ENCODE measurements at regions not wholly inside any gene's neighbourhood (a gene's known extent, or its start where the extent isn't known, plus 50 kb on each side); places are given as distances from the start of the nearest gene placed in this dataset.
"Not testable (repeated sequence)": the region's sequence is repeated elsewhere in the genome, so short reads cannot be mapped to it uniquely, and the experiment has no call there.

DNA sequence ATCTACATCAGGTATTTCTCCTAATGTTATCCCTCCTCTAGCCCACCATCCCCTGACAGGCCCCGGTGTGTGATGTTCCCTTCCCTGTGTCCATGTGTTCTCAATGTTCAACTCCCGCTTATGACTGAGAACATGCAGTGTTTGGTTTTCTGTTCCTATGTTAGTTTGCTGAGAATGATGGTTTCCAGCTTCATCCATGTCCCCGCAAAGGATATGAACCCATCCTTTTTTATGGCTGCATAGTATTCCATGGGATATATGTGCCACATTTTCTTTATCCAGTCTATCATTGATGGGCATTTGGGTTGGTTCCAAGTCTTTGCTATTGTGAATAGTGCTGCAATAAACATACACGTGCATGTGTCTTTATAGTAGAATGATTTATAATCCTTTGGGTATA, 68.1 kb upstream of the RGS7 start:
- H2AK5ac ChIP-seq (ENCODE audit: low read depth, low read length); in situ Hi-C loops (cut with MboI; ENCODE audit: low sequenced_read_pairs); DNase-seq; H3K4me1 ChIP-seq (ENCODE audit: control insufficient read depth, insufficient read depth, low read length); H3K23ac ChIP-seq (ENCODE audit: low read depth, low read length); CTCF ChIA-PET; H3K9me1 ChIP-seq (ENCODE audit: insufficient read depth, low read length); H4K91ac ChIP-seq (ENCODE audit: insufficient read depth, low read depth, low read length); H2BK20ac ChIP-seq (ENCODE audit: low read depth, low read length); H3K36me3 ChIP-seq (ENCODE audit: control insufficient read depth, insufficient read depth, low read length); H3K4ac ChIP-seq (ENCODE audit: low read depth, low read length); H2BK5ac ChIP-seq (ENCODE audit: low read depth, low read length, poor library complexity, severe bottlenecking); POLR2A ChIA-PET (ENCODE audit: unreplicated experiment); H3K14ac ChIP-seq (replicated peaks; ENCODE audit: low read depth, low read length); H3K9me3 ChIP-seq (ENCODE audit: control insufficient read depth, insufficient read depth, low read length); H2BK120ac ChIP-seq (ENCODE audit: low read depth, low read length); H3K27ac ChIP-seq (ENCODE audit: insufficient read depth, low read length); ATAC-seq (ENCODE audit: low read depth); H3K4me3 ChIP-seq (ENCODE audit: insufficient read depth, low read depth, low read length); H3K56ac ChIP-seq (ENCODE audit: extremely low read depth, insufficient read depth, low read length); dilution Hi-C loops (cut with HindIII; ENCODE audit: low sequenced_read_pairs, unreplicated experiment); H3K9ac ChIP-seq (ENCODE audit: low read depth, low read length); H4K8ac ChIP-seq (ENCODE audit: low read depth in 2 of 2, low read length in 2 of 2); H4K5ac ChIP-seq (ENCODE audit: low read depth, low read length); intact Hi-C loops (cut with micrococcal nuclease); BruUV-seq (replicated peaks); H3K18ac ChIP-seq (ENCODE audit: low read depth, low read length); H3K79me1 ChIP-seq (ENCODE audit: low read depth in 1 of 2, low read length in 2 of 2); H2BK15ac ChIP-seq (ENCODE audit: low read depth, low read length); H2AK9ac ChIP-seq (replicated peaks; ENCODE audit: low read depth, low read length, poor library complexity); H2AFZ ChIP-seq (replicated peaks; ENCODE audit: low read length, poor library complexity); H3K4me2 ChIP-seq (ENCODE audit: low read depth, low read length); H3K27me3 ChIP-seq (ENCODE audit: control insufficient read depth, insufficient read depth, low read length); H4K20me1 ChIP-seq (ENCODE audit: insufficient read depth, low read length): not testable (repeated sequence)
- WGBS, 2 experiments (ENCODE audit: extremely low coverage in 2 of 2, insufficient read length in 1 of 2), result no CpG with 5 or more reads among the region's 4 CpGs
